Nucleus accumbens (tissue), 56 donors: ENCODE measurements at regions not wholly inside any gene's neighbourhood (a gene's known extent, or its start where the extent isn't known, plus 50 kb on each side); places are given as distances from the start of the nearest gene placed in this dataset.
"Not testable (repeated sequence)": the region's sequence is repeated elsewhere in the genome, so short reads cannot be mapped to it uniquely, and the experiment has no call there.

Source experiments
- DNase-seq, 56 donors: peaks; one replicate each; lab custom pipeline; 2025; lab: John Stamatoyannopoulos, UW

- DNase-seq, result no peak
These were observed 889.1 kb upstream of the NRXN1 start for GRCh38 chr2:51921076-51921475.

GRCh38 chr2:51920509-51920908 lies 888.6 kb upstream of the NRXN1 start:
- no peak for DNase-seq

GRCh38 chr2:51919395-51919794 lies 887.5 kb upstream of the NRXN1 start:
- DNase-seq, result no peak

GRCh38 chr2:51918113-51918512 lies 886.2 kb upstream of the NRXN1 start:
- no peak for DNase-seq

GRCh38 chr2:51903728-51904127 lies 871.8 kb upstream of the NRXN1 start:
- no peak for DNase-seq

- DNase-seq, result no peak
These were observed 867.7 kb upstream of the NRXN1 start for GRCh38 chr2:51899643-51900042.

GRCh38 chr2:51894584-51894983 lies 862.7 kb upstream of the NRXN1 start:
- not testable (repeated sequence) for DNase-seq

GRCh38 chr2:51888120-51888519 lies 856.2 kb upstream of the NRXN1 start:
- no peak for DNase-seq

- DNase-seq, result no peak
These were observed 849.7 kb upstream of the NRXN1 start for GRCh38 chr2:51881673-51882072.

GRCh38 chr2:51880153-51880552 lies 848.2 kb upstream of the NRXN1 start:
- no peak for DNase-seq

GRCh38 chr2:51866361-51866760 lies 834.4 kb upstream of the NRXN1 start:
- no peak for DNase-seq

GRCh38 chr2:51859260-51859659 lies 827.3 kb upstream of the NRXN1 start:
- no peak for DNase-seq

GRCh38 chr2:51855683-51856082 lies 823.8 kb upstream of the NRXN1 start:
- no peak for DNase-seq

GRCh38 chr2:51846796-51847195 lies 814.9 kb upstream of the NRXN1 start:
- DNase-seq, result no peak

- DNase-seq, result no peak
These were observed 814.1 kb upstream of the NRXN1 start for GRCh38 chr2:51846018-51846417.

- no peak for DNase-seq
These were observed 812.7 kb upstream of the NRXN1 start for GRCh38 chr2:51844596-51844995.

GRCh38 chr2:51829477-51829876 lies 797.5 kb upstream of the NRXN1 start:
- DNase-seq, result no peak

- DNase-seq, result no peak
These were observed 793.9 kb upstream of the NRXN1 start for GRCh38 chr2:51825823-51826222.

GRCh38 chr2:51813247-51813646 lies 781.3 kb upstream of the NRXN1 start:
- no peak for DNase-seq

- DNase-seq, result no peak
These were observed 780.4 kb upstream of the NRXN1 start for GRCh38 chr2:51812138-51812866.

GRCh38 chr2:51810197-51810596 lies 778.3 kb upstream of the NRXN1 start:
- no peak for DNase-seq

GRCh38 chr2:51807229-51807628 lies 775.3 kb upstream of the NRXN1 start:
- no peak for DNase-seq
